HCT116 (cell line): ENCODE measurements at regions not wholly inside any gene's neighbourhood (a gene's known extent, or its start where the extent isn't known, plus 50 kb on each side); places are given as distances from the start of the nearest gene placed in this dataset.

Source experiments
- ATAC-seq: fragments of 200-7000 bp; cut with Tn5 transposase; 2 replicates; pipeline ENCODE4 v1.9.1; 2020; ENCODE audit warnings: mild to moderate bottlenecking, moderate library complexity
- BruUV-seq: library from RNA; stranded (reverse); fragments of 400-500 nt; replicated peaks from 2 replicates; lab custom pipeline; 2021; lab: Mats Ljungman, UMichigan
- CTCF ChIA-PET: fragments of 300-600 bp; sonication (Branson Sonifier 250); formaldehyde crosslinking; loops from one replicate; lab custom pipeline; 2021; ENCODE audit warnings: antibody characterized with exemption; lab: Charles Lee
- POLR2A ChIA-PET: fragments of 300-600, 350-600 bp; sonication (Branson Sonifier 250); formaldehyde crosslinking; loops from one replicate; lab custom pipeline; 2021; ENCODE audit warnings: antibody characterized with exemption; lab: Charles Lee
- RAD21 ChIA-PET, 2 experiments: fragments of 300-600 bp; sonication (Branson Sonifier 250); formaldehyde crosslinking; loops; one replicate each; lab custom pipeline; 2023; ENCODE audit warnings: low total read pairs in 2 of 2; ENCODE audit not compliant: uncharacterized antibody in 2 of 2, unreplicated experiment in 2 of 2, low non-redundant PET in 1 of 2; lab: Charles Lee
- DNase-seq: peaks from one replicate; pipeline ENCODE4 v3.0.0-alpha.2; 2010; ENCODE audit warnings: low read depth, low spot score
- H2AFZ ChIP-seq: fragments of 200-600 bp; shearing (Covaris generic), sonication (generic); 2 replicates; pipeline ENCODE4 v1.6.1; 2017; ENCODE audit warnings: low read depth, mixed run types, mixed read lengths, antibody characterized with exemption, low read length; ENCODE audit not compliant: poor library complexity, severe bottlenecking
- H3K27ac ChIP-seq: 2 replicates; pipeline ENCODE4 v1.5.1; 2012; ENCODE audit warnings: low read depth, low read length
- H3K27me3 ChIP-seq: fragments of 200-600 bp; sonication (generic); 2 replicates; pipeline ENCODE4 v1.6.1; 2016; ENCODE audit warnings: mixed run types, low read length, mixed read lengths; ENCODE audit not compliant: insufficient read depth
- H3K36me3 ChIP-seq, 2 experiments: fragments of 200-500 bp in 1 of 2; fragments of 200-600 bp in 1 of 2; sonication (Bioruptor generic) in 1 of 2; sonication (generic) in 1 of 2; 2 replicates each; pipeline versions ENCODE4 v1.5.1 to v1.6.1; 2014 to 2016; ENCODE audit warnings: low read length in 2 of 2, inconsistent platforms in 1 of 2, mixed read lengths in 1 of 2, mixed run types in 1 of 2; ENCODE audit not compliant: insufficient read depth in 2 of 2, control insufficient read depth in 1 of 2
- H3K4me1 ChIP-seq, 2 experiments: fragments of 200-600 bp in 1 of 2; sonication (generic) in 1 of 2; 2 replicates each; pipeline versions ENCODE4 v1.5.1 to v1.6.1; 2012 to 2017; ENCODE audit warnings: low read length in 2 of 2, inconsistent platforms in 1 of 2, mild to moderate bottlenecking in 1 of 2, mixed read lengths in 1 of 2, mixed run types in 1 of 2, moderate library complexity in 1 of 2; ENCODE audit not compliant: insufficient read depth in 2 of 2, control insufficient read depth in 1 of 2
- H3K4me2 ChIP-seq: fragments of 200-600 bp; sonication (generic); 2 replicates; pipeline ENCODE4 v1.6.1; 2017; ENCODE audit warnings: mixed run types, low read length, mixed read lengths
- H3K4me3 ChIP-seq, 2 experiments: fragments of 200-600 bp in 1 of 2; sonication (generic) in 1 of 2; replicated peaks in 1 of 2; 2 replicates each; pipeline ENCODE4 v1.5.1; 2011 to 2016; ENCODE audit warnings: low read length in 2 of 2, control low read depth in 1 of 2, low read depth in 1 of 2, mild to moderate bottlenecking in 1 of 2, mixed read lengths in 1 of 2, mixed run types in 1 of 2
- H3K79me2 ChIP-seq: fragments of 200-600 bp; sonication (generic); 2 replicates; pipeline ENCODE4 v1.6.1; 2017; ENCODE audit warnings: mild to moderate bottlenecking, mixed run types, low read length, moderate library complexity, mixed read lengths; ENCODE audit not compliant: insufficient read depth
- H3K9ac ChIP-seq: fragments of 200-600 bp; sonication (generic); 2 replicates; pipeline ENCODE4 v1.6.1; 2016; ENCODE audit warnings: low read length, mixed read lengths
- H3K9me2 ChIP-seq: fragments of 200-600 bp; sonication (generic), shearing (Covaris generic); 2 replicates; pipeline ENCODE4 v1.6.1; 2017; ENCODE audit warnings: mixed run types, mild to moderate bottlenecking, moderate library complexity; ENCODE audit not compliant: insufficient read depth
- H3K9me3 ChIP-seq, 2 experiments: fragments of 200-500 bp in 1 of 2; fragments of 200-600 bp in 1 of 2; sonication (Bioruptor generic) in 1 of 2; sonication (generic) in 1 of 2; 2 replicates each; pipeline ENCODE4 v1.6.1; 2014 to 2017; ENCODE audit warnings: low read length in 2 of 2, mixed read lengths in 2 of 2, inconsistent platforms in 1 of 2, low read depth in 1 of 2, mild to moderate bottlenecking in 1 of 2, mixed run types in 1 of 2, moderate library complexity in 1 of 2; ENCODE audit not compliant: control insufficient read depth in 1 of 2, insufficient read depth in 1 of 2
- H4K20me1 ChIP-seq: fragments of 200-600 bp; sonication (generic), shearing (Covaris generic); 2 replicates; pipeline ENCODE4 v1.6.1; 2017; ENCODE audit warnings: mixed run types, mild to moderate bottlenecking, moderate library complexity; ENCODE audit not compliant: insufficient read depth
- CBX3 ChIP-seq: IDR thresholded peaks from 2 replicates; pipeline ENCODE4 v1.6.1; 2012; ENCODE audit warnings: low read depth
- ELF1 ChIP-seq: IDR thresholded peaks from 2 replicates; pipeline ENCODE4 v1.6.1; 2012; ENCODE audit warnings: low read depth, borderline replicate concordance
- EZH2 ChIP-seq: fragments of 200-600 bp; sonication (generic); IDR thresholded peaks from 2 replicates; pipeline ENCODE4 v1.6.1; 2017; ENCODE audit warnings: antibody characterized with exemption, mixed run types
- FOSL1 ChIP-seq: IDR thresholded peaks from 2 replicates; pipeline ENCODE4 v1.6.1; 2012; ENCODE audit warnings: low read depth
- POLR2AphosphoS5 ChIP-seq: IDR thresholded peaks from 2 replicates; pipeline ENCODE4 v1.6.1; 2011; ENCODE audit warnings: mild to moderate bottlenecking, low read depth, low read length, moderate library complexity
- RAD21 ChIP-seq: IDR thresholded peaks from 2 replicates; pipeline ENCODE4 v1.6.1; 2012; ENCODE audit warnings: low read depth, mild to moderate bottlenecking
- SIN3A ChIP-seq: IDR thresholded peaks from 2 replicates; pipeline ENCODE4 v1.6.1; 2012; ENCODE audit warnings: low read depth
- SP1 ChIP-seq: IDR thresholded peaks from 2 replicates; pipeline ENCODE4 v1.6.1; 2012; ENCODE audit warnings: low read depth
- SRF ChIP-seq: IDR thresholded peaks from 2 replicates; pipeline ENCODE4 v1.6.1; 2012; ENCODE audit warnings: low read depth
- YY1 ChIP-seq: IDR thresholded peaks from 2 replicates; pipeline ENCODE4 v1.6.1; 2011; ENCODE audit warnings: low read length, low read depth, moderate library complexity, mild to moderate bottlenecking; ENCODE audit not compliant: insufficient replicate concordance; ENCODE audit errors: extremely low read depth
- ZFX ChIP-seq: fragments of 450-650 bp; IDR thresholded peaks from 2 replicates; pipeline ENCODE4 v1.6.1; 2017
- ZNF274 ChIP-seq: fragments of 200-500 bp; sonication (Bioruptor generic); IDR thresholded peaks from 2 replicates; pipeline ENCODE4 v1.6.1; 2014; ENCODE audit warnings: mild to moderate bottlenecking, low read depth, low read length, inconsistent platforms
- intact Hi-C: fragments of 100-400 bp; cut with micrococcal nuclease; formaldehyde crosslinking; loops from 2 replicates; pipeline ENCODE4 v1.10.0; 2022
- TF ChIP-seq, protein P1 (sequence below), 3 experiments: fragments of 200-600 bp in 1 of 3; sonication (generic) in 1 of 3; IDR thresholded peaks in 2 of 3; conservative IDR thresholded peaks in 1 of 3; 2 replicates each; pipeline ENCODE4 v1.5.1; 2012 to 2017; ENCODE audit warnings: low read depth in 2 of 3, low read length in 2 of 3, antibody characterized with exemption in 1 of 3, borderline replicate concordance in 1 of 3, control low read depth in 1 of 3, mild to moderate bottlenecking in 1 of 3, mixed read lengths in 1 of 3, mixed run types in 1 of 3, moderate library complexity in 1 of 3; ENCODE audit not compliant: insufficient read depth in 1 of 3

DNA sequence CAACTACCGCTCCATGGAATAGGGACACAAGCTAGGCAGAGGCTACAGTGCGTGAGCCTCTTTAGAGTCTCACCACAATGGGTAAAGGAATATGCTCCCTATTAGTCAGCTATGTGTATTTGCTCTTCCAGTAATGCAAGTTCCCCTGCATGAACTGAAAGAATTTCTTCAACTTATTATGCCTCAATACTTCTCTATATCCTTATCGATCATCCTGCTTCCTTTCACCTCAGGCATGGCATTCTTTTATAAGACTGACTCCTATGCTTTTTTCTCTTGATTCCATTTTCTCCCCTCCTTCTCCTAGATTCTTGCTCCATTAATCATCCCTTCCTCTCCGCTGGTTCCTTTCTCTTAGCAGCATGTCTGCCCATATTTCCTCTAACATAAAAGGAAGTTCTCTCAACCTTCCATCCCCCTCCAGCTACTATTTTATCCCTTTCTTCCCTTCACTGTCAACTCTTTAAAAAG, 94.5 kb upstream of the CPM start:
- Histone ChIP-seq H3K4me3 (no peak overlapping the region), H4K20me1 (no peaks in the 10 kb centered on the region), H3K4me1 (peaks cover 0 to 25% of the 10 kb centered on the region in 2 experiments; a peak in 3 of 4 replicates), H3K4me2 (no peak overlapping the region), H3K9me2 (no peaks in the 10 kb centered on the region), H2AFZ (no peak overlapping the region), H3K9me3 (no peaks in the 10 kb centered on the region), H3K9ac (no peak overlapping the region), H3K27ac (no peak overlapping the region), H3K27me3 (no peaks in the 10 kb centered on the region), H3K79me2 (no peaks in the 10 kb centered on the region), H3K36me3 (no peaks in the 10 kb centered on the region)
- CTCF ChIA-PET = no interaction called here
- POLR2A ChIA-PET = no interaction called here
- RAD21 ChIA-PET = no interaction called here
- no peak for TF ChIP-seq SP1
- no peak for TF ChIP-seq EZH2
- TF ChIP-seq, protein P1, sequence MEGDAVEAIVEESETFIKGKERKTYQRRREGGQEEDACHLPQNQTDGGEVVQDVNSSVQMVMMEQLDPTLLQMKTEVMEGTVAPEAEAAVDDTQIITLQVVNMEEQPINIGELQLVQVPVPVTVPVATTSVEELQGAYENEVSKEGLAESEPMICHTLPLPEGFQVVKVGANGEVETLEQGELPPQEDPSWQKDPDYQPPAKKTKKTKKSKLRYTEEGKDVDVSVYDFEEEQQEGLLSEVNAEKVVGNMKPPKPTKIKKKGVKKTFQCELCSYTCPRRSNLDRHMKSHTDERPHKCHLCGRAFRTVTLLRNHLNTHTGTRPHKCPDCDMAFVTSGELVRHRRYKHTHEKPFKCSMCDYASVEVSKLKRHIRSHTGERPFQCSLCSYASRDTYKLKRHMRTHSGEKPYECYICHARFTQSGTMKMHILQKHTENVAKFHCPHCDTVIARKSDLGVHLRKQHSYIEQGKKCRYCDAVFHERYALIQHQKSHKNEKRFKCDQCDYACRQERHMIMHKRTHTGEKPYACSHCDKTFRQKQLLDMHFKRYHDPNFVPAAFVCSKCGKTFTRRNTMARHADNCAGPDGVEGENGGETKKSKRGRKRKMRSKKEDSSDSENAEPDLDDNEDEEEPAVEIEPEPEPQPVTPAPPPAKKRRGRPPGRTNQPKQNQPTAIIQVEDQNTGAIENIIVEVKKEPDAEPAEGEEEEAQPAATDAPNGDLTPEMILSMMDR (IDR thresholded peaks at IDR 0.05 in 2 of 3, conservative IDR thresholded peaks at IDR 0.05 in 1 of 3; ENCODE audit: borderline replicate concordance in 1 of 3, insufficient read depth in 1 of 3, low read depth in 2 of 3, low read length in 2 of 3) = no peak
- TF ChIP-seq SIN3A = no peak
- no peak for TF ChIP-seq FOSL1
- TF ChIP-seq YY1 = no peak
- no peak for TF ChIP-seq ZFX
- no peak for TF ChIP-seq RAD21
- no peak for TF ChIP-seq ELF1
- TF ChIP-seq ZNF274 = no peak
- TF ChIP-seq CBX3 = no peak
- no peak for TF ChIP-seq SRF
- TF ChIP-seq POLR2AphosphoS5 = no peak
- DNase-seq = no peak
- no TSS peak for BruUV-seq
- no peak for ATAC-seq
- intact Hi-C loops = no loop called here
